GM19035 (cell line): ENCODE measurements at regions not wholly inside any gene's neighbourhood (a gene's known extent, or its start where the extent isn't known, plus 50 kb on each side); places are given as distances from the start of the nearest gene placed in this dataset.

Source experiments
- ATAC-seq: cut with Tn5 transposase; IDR thresholded peaks from one replicate; pipeline ENCODE4 v1.9.1; 2021; ENCODE audit not compliant: unreplicated experiment

- ATAC-seq, result no peak
Measured at GRCh38 chr4:188534297-188534696, 395.1 kb downstream of the TRIML1 start.

GRCh38 chr4:188534917-188535316, 395.7 kb downstream of the TRIML1 start:
- ATAC-seq, result no peak

GRCh38 chr4:188536826-188537225, 397.6 kb downstream of the TRIML1 start:
- ATAC-seq, result no peak

GRCh38 chr4:188550296-188550695, 411.1 kb downstream of the TRIML1 start:
- no peak for ATAC-seq

- no peak for ATAC-seq
Measured at GRCh38 chr4:188551156-188551555, 411.9 kb downstream of the TRIML1 start.

- no peak for ATAC-seq
Measured at GRCh38 chr4:188552741-188553275, 413.6 kb downstream of the TRIML1 start.

- no peak for ATAC-seq
Measured at GRCh38 chr4:188554413-188554812, 415.2 kb downstream of the TRIML1 start.

GRCh38 chr4:188573104-188573503, 433.9 kb downstream of the TRIML1 start:
- ATAC-seq, result no peak

- ATAC-seq, result no peak
Measured at GRCh38 chr4:188578657-188579056, 439.4 kb downstream of the TRIML1 start.

- no peak for ATAC-seq
Measured at GRCh38 chr4:188596021-188596420, 456.8 kb downstream of the TRIML1 start.

GRCh38 chr4:188603646-188604045, 464.4 kb downstream of the TRIML1 start:
- no peak for ATAC-seq

GRCh38 chr4:188606635-188607034, 467.4 kb downstream of the TRIML1 start:
- ATAC-seq, result no peak

- ATAC-seq, result no peak
Measured at GRCh38 chr4:188611143-188611542, 471.9 kb downstream of the TRIML1 start.

GRCh38 chr4:188612659-188613058, 473.4 kb downstream of the TRIML1 start:
- ATAC-seq, result no peak

GRCh38 chr4:188613976-188614375, 474.7 kb downstream of the TRIML1 start:
- no peak for ATAC-seq

- no peak for ATAC-seq
Measured at GRCh38 chr4:188619456-188620149, 480.4 kb downstream of the TRIML1 start.

GRCh38 chr4:188620608-188621007, 481.4 kb downstream of the TRIML1 start:
- ATAC-seq, result no peak

GRCh38 chr4:188623314-188623854, 484.1 kb downstream of the TRIML1 start:
- no peak for ATAC-seq

- ATAC-seq, result no peak
Measured at GRCh38 chr4:188624370-188624769, 485.1 kb downstream of the TRIML1 start.

GRCh38 chr4:188627892-188628291, 488.7 kb downstream of the TRIML1 start:
- ATAC-seq, result no peak

GRCh38 chr4:188639479-188640100, 500.3 kb downstream of the TRIML1 start:
- no peak for ATAC-seq

- ATAC-seq, result no peak
Measured at GRCh38 chr4:188647820-188648370, 508.7 kb downstream of the TRIML1 start.
